H1 (cell line): ENCODE measurements at regions not wholly inside any gene's neighbourhood (a gene's known extent, or its start where the extent isn't known, plus 50 kb on each side); places are given as distances from the start of the nearest gene placed in this dataset.

Experiments used
- CTCF ChIA-PET: fragments of 300-600 bp; sonication (Branson Sonifier 250); formaldehyde crosslinking; loops from one replicate; lab custom pipeline; 2021; ENCODE audit not compliant: partially characterized antibody; lab: Charles Lee
- POLR2A ChIA-PET: fragments of 300-600 bp; sonication (Branson Sonifier 250); formaldehyde crosslinking; loops from one replicate; lab custom pipeline; 2021; ENCODE audit warnings: inconsistent platforms; ENCODE audit not compliant: partially characterized antibody; lab: Charles Lee
- DNase-seq, 2 experiments: peaks; one replicate each; pipeline versions ENCODE4 v3.0.0 to v3.0.0-alpha.2; 2010 to 2022; ENCODE audit warnings: low spot score in 2 of 2, low read depth in 1 of 2, mixed read lengths in 1 of 2
- FAIRE-seq: peaks from 2 replicates; lab custom pipeline; 2011; peaks lifted over from hg19 to GRCh38; lab: Jason Lieb, UNC
- H2AFZ ChIP-seq: 2 replicates; pipeline ENCODE4 v1.8.1; 2012; ENCODE audit warnings: low read length, inconsistent platforms
- H2AK5ac ChIP-seq: 2 replicates; pipeline ENCODE4 v1.6.1; 2013; ENCODE audit warnings: low read depth, low read length
- H2BK120ac ChIP-seq: replicated peaks from 2 replicates; pipeline ENCODE3; 2013; ENCODE audit warnings: low read depth, low read length, inconsistent platforms
- H2BK12ac ChIP-seq: 2 replicates; pipeline ENCODE4 v1.6.1; 2013; ENCODE audit warnings: low read depth, low read length
- H2BK15ac ChIP-seq: 2 replicates; pipeline ENCODE4 v1.6.1; 2013; ENCODE audit warnings: low read length
- H2BK20ac ChIP-seq: 2 replicates; pipeline ENCODE4 v1.6.1; 2013; ENCODE audit warnings: low read length
- H2BK5ac ChIP-seq: 2 replicates; pipeline ENCODE4 v1.6.1; 2013; ENCODE audit warnings: low read depth, low read length
- H3K14ac ChIP-seq: 2 replicates; pipeline ENCODE4 v1.6.1; 2013; ENCODE audit warnings: inconsistent platforms; ENCODE audit not compliant: insufficient read length
- H3K18ac ChIP-seq: 2 replicates; pipeline ENCODE4 v1.6.1; 2013; ENCODE audit warnings: low read length; ENCODE audit errors: extremely low read depth
- H3K23ac ChIP-seq: 2 replicates; pipeline ENCODE4 v1.6.1; 2013; ENCODE audit warnings: inconsistent platforms; ENCODE audit not compliant: insufficient read length
- H3K23me2 ChIP-seq: 2 replicates; pipeline ENCODE4 v1.6.1; 2013; ENCODE audit warnings: low read depth, low read length
- H3K27ac ChIP-seq: 2 replicates; pipeline ENCODE4 v1.6.1; 2011; ENCODE audit warnings: low read depth, low read length, inconsistent platforms
- H3K27me3 ChIP-seq, 4 experiments: replicated peaks in 1 of 4; 1 replicate in 1 of 4; 2 replicates in 3 of 4; pipeline versions ENCODE4 v1.6.1 to v1.8.1; 2011 to 2013; ENCODE audit warnings: low read length in 3 of 4, mild to moderate bottlenecking in 3 of 4, inconsistent platforms in 2 of 4, mixed read lengths in 2 of 4, moderate library complexity in 1 of 4; ENCODE audit not compliant: control insufficient read depth in 3 of 4, insufficient read depth in 3 of 4; ENCODE audit errors: extremely low read depth in 1 of 4
- H3K36me3 ChIP-seq, 4 experiments: 2 replicates each; pipeline versions ENCODE4 v1.6.1 to v1.8.1; 2011 to 2013; ENCODE audit warnings: mild to moderate bottlenecking in 4 of 4, low read length in 3 of 4, moderate library complexity in 2 of 4, control low read depth in 1 of 4, inconsistent platforms in 1 of 4; ENCODE audit not compliant: insufficient read depth in 4 of 4, control insufficient read depth in 2 of 4
- H3K4ac ChIP-seq: replicated peaks from 2 replicates; pipeline ENCODE3; 2013; ENCODE audit warnings: low read length, low read depth, mixed read lengths, inconsistent platforms; ENCODE audit not compliant: insufficient read length
- H3K4me1 ChIP-seq, 4 experiments: replicated peaks in 1 of 4; 1 replicate in 1 of 4; 2 replicates in 3 of 4; pipeline versions ENCODE4 v1.6.1 to v1.8.1; 2011 to 2013; ENCODE audit warnings: low read length in 3 of 4, inconsistent platforms in 2 of 4, mixed read lengths in 1 of 4; ENCODE audit not compliant: insufficient read depth in 4 of 4, control insufficient read depth in 3 of 4
- H3K4me2 ChIP-seq, 2 experiments: 2 replicates each; pipeline versions ENCODE4 v1.6.1 to v1.8.1; 2011 to 2013; ENCODE audit warnings: low read depth in 2 of 2, low read length in 2 of 2, control low read depth in 1 of 2, inconsistent platforms in 1 of 2, mild to moderate bottlenecking in 1 of 2; ENCODE audit not compliant: insufficient read depth in 1 of 2
- H3K4me3 ChIP-seq, 4 experiments: fragments of 200-600, 300-600 bp in 1 of 4; sonication (generic), shearing (Covaris generic), sonication (Bioruptor Twin) in 1 of 4; 2 replicates each; pipeline versions ENCODE4 v1.5.1 to v1.8.1; 2011 to 2016; ENCODE audit warnings: low read length in 4 of 4, low read depth in 3 of 4, control low read depth in 2 of 4, inconsistent platforms in 2 of 4, mild to moderate bottlenecking in 2 of 4, mixed read lengths in 1 of 4, moderate library complexity in 1 of 4; ENCODE audit not compliant: insufficient read depth in 2 of 4; ENCODE audit errors: extremely low read depth in 1 of 4
- H3K56ac ChIP-seq: replicated peaks from 2 replicates; pipeline ENCODE3; 2013; ENCODE audit warnings: low read depth, mild to moderate bottlenecking, mixed read lengths, low read length, inconsistent platforms; ENCODE audit not compliant: insufficient read length
- H3K79me1 ChIP-seq: 2 replicates; pipeline ENCODE4 v1.6.1; 2013; ENCODE audit warnings: low read depth, low read length, control low read depth
- H3K79me2 ChIP-seq, 2 experiments: 2 replicates each; pipeline versions ENCODE4 v1.6.1 to v1.8.1; 2012 to 2013; ENCODE audit warnings: low read length in 2 of 2, mild to moderate bottlenecking in 2 of 2, inconsistent platforms in 1 of 2; ENCODE audit not compliant: insufficient read depth in 2 of 2, control insufficient read depth in 1 of 2
- H3K9ac ChIP-seq, 4 experiments: replicated peaks in 1 of 4; 1 replicate in 1 of 4; 2 replicates in 3 of 4; pipeline versions ENCODE4 v1.6.1 to v1.8.1; 2011 to 2013; ENCODE audit warnings: low read depth in 3 of 4, low read length in 3 of 4, control low read depth in 2 of 4, mild to moderate bottlenecking in 2 of 4, moderate library complexity in 2 of 4, inconsistent platforms in 1 of 4; ENCODE audit errors: extremely low read depth in 1 of 4
- H3K9me3 ChIP-seq, 2 experiments: 2 replicates each; pipeline versions ENCODE4 v1.6.1 to v1.8.1; 2012 to 2013; ENCODE audit warnings: mild to moderate bottlenecking in 2 of 2, moderate library complexity in 2 of 2, control low read depth in 1 of 2, inconsistent platforms in 1 of 2, low read depth in 1 of 2, low read length in 1 of 2, mixed read lengths in 1 of 2; ENCODE audit not compliant: insufficient read depth in 2 of 2
- H4K20me1 ChIP-seq, 2 experiments: replicated peaks in 1 of 2; 2 replicates each; pipeline versions ENCODE3 to v1.8.1; 2011 to 2013; ENCODE audit warnings: inconsistent platforms in 2 of 2, low read length in 2 of 2, mild to moderate bottlenecking in 1 of 2; ENCODE audit not compliant: insufficient read depth in 2 of 2, control insufficient read depth in 1 of 2
- H4K5ac ChIP-seq: 2 replicates; pipeline ENCODE4 v1.6.1; 2013; ENCODE audit warnings: low read length, low read depth, mixed read lengths, inconsistent platforms; ENCODE audit not compliant: insufficient read length
- H4K8ac ChIP-seq: 2 replicates; pipeline ENCODE4 v1.8.0; 2013; ENCODE audit warnings: mild to moderate bottlenecking, moderate library complexity, low read length, inconsistent platforms; ENCODE audit not compliant: insufficient read depth; ENCODE audit errors: extremely low read depth
- H4K91ac ChIP-seq: replicated peaks from 2 replicates; pipeline ENCODE3; 2013; ENCODE audit warnings: low read length, mixed read lengths, inconsistent platforms; ENCODE audit not compliant: insufficient read length
- ATF3 ChIP-seq: IDR thresholded peaks from 2 replicates; pipeline ENCODE4 v1.6.1; 2011; ENCODE audit warnings: low read depth, mild to moderate bottlenecking, low read length; ENCODE audit not compliant: insufficient read depth
- CHD2 ChIP-seq: IDR thresholded peaks from 2 replicates; pipeline ENCODE4 v1.6.1; 2012; ENCODE audit warnings: low read length, improper control_type of control experiment
- GTF2F1 ChIP-seq: IDR thresholded peaks from 2 replicates; pipeline ENCODE4 v1.6.1; 2012; ENCODE audit warnings: low read depth, low read length, improper control_type of control experiment, borderline replicate concordance
- HDAC6 ChIP-seq: IDR thresholded peaks from one replicate; pipeline ENCODE4 v1.7.1; 2012; ENCODE audit warnings: low read depth, mild to moderate bottlenecking, inconsistent platforms, low read length, moderate library complexity
- RBBP5 ChIP-seq: IDR thresholded peaks from 2 replicates; pipeline ENCODE4 v1.7.1; 2012; ENCODE audit warnings: low read depth, mild to moderate bottlenecking, inconsistent platforms, low read length, moderate library complexity, borderline replicate concordance
- RXRA ChIP-seq: IDR thresholded peaks from 2 replicates; pipeline ENCODE4 v1.6.1; 2011; ENCODE audit warnings: low read depth, mild to moderate bottlenecking, low read length, moderate library complexity; ENCODE audit not compliant: insufficient read depth
- SRF ChIP-seq: IDR thresholded peaks from 2 replicates; pipeline ENCODE4 v1.6.1; 2011; ENCODE audit warnings: mild to moderate bottlenecking, low read depth, low read length, moderate library complexity
- WGBS, 2 experiments: shearing (Covaris generic) in 1 of 2; methylation state at CpG; one replicate each; pipeline versions ENCODE4 v1.1.6 to v1.1.7; 2013 to 2015; ENCODE audit warnings: low lambda C conversion rate in 2 of 2, mixed read lengths in 2 of 2, inconsistent platforms in 1 of 2, low coverage in 1 of 2, missing lambda C conversion rate in 1 of 2; ENCODE audit not compliant: insufficient replicate concordance in 2 of 2, insufficient coverage in 1 of 2, insufficient read length in 1 of 2; ENCODE audit errors: extremely low coverage in 1 of 2, missing lambda C conversion rate in 1 of 2; 5-methylcytosine and 5-hydroxymethylcytosine counted together

GRCh38 chr1:101098907-101099306, 73.3 kb upstream of the DPH5 start:
- no peak for FAIRE-seq
- Histone ChIP-seq H3K9ac (no peak overlapping the region), H2BK15ac (no peak overlapping the region), H2BK120ac (no peak overlapping the region), H3K79me2 (no peaks in the 10 kb centered on the region), H4K5ac (no peak overlapping the region), H2BK12ac (no peak overlapping the region), H3K4ac (no peak overlapping the region), H3K23ac (no peak overlapping the region), H3K23me2 (no peaks in the 10 kb centered on the region), H2BK5ac (no peak overlapping the region), H2AK5ac (no peak overlapping the region), H3K56ac (no peak overlapping the region), H3K36me3 (no peaks in the 10 kb centered on the region), H3K9me3 (no peaks in the 10 kb centered on the region), H3K4me2 (no peak overlapping the region), H4K20me1 (no peaks in the 10 kb centered on the region), H3K14ac (no peak overlapping the region), H4K91ac (no peak overlapping the region), H2BK20ac (no peak overlapping the region), H3K4me1 (no peaks in the 10 kb centered on the region), H3K4me3 (no peak overlapping the region), H4K8ac (no peak overlapping the region), H3K27ac (no peak overlapping the region), H3K18ac (no peak overlapping the region), H3K27me3 (no peaks in the 10 kb centered on the region), H3K79me1 (no peaks in the 10 kb centered on the region), H2AFZ (no peak overlapping the region)
- DNase-seq: no peak
- 89% methylated on average over 2 of the region's 2 CpGs; no CpG with 5 or more reads in 1 of the 2 experiments for WGBS, 2 experiments
- CTCF ChIA-PET: interaction anchor here (3.2 kb wide), 1 partner anchor 11 kb away, joined by 7 read pairs; no protein-coding TSS in a partner anchor
- POLR2A ChIA-PET: no interaction called here
- TF ChIP-seq SRF (no peak), RBBP5 (no peak), CHD2 (no peak), ATF3 (no peak), HDAC6 (no peak), GTF2F1 (no peak), RXRA (no peak)
